ENCODE measurements at regions not wholly inside any gene's neighbourhood (a gene's known extent, or its start where the extent isn't known, plus 50 kb on each side); places are given as distances from the start of the nearest gene placed in this dataset.

DNA sequence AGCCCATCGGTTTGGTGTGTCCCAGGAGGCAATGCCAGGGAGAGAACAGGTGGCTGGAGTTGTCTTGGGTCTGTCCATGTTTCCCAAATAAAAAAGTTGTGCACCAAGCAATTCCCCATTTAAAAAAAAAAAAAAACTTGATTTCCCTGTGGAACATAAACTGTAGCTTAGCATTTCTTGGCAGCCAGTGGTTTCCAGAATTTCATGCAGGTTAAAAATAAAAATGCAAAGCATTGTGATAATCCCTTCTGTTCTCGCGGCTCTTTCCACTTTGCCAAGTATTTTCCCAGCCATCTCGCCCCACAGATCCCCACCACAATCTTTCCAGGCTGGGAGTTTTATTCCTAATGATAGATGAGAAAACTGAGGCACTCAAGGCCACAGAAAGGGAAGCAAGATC, 51.4 kb upstream of the MSX1 start:
- DNase-seq: no peak

DNA sequence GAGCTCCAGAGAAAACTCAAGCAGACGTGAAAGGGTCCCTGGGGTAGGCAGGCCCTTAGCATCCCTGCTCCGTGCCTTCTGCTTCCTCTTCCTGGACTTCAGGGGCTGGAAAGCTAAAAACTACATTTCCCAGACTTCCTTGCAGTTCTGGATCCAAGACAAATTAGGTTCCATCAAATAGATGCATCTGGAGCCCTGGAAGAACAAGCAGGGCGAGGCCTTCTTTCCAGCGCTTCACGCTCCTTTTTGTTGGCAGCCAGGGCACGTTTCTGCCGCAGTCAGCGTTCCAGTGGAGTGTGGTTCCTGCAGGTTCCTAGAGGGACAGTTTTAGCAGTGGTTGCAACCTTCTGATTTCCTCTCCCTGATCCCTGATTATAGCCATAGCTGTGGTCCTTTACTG, 53.6 kb upstream of the MSX1 start:
- DNase-seq: no peak

DNA sequence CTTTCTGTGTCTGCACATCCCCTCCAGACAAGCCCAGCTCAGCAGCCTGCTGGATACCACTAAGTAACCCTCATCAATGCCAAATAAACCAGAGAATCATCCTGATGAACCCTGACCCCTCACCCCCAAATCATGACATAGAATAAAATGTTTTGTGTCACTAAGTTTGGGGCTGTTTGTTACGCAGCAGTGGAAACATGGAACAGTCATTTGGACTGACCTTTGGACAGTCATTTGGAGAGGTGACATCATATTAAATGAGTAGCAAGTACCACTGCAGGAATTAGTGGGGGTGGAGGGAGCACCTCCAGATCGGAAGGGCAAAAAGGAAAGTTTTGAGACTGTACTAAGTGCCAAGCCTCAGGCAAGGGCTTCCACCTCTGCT, 55.6 kb upstream of the MSX1 start:
- no peak for DNase-seq

DNA sequence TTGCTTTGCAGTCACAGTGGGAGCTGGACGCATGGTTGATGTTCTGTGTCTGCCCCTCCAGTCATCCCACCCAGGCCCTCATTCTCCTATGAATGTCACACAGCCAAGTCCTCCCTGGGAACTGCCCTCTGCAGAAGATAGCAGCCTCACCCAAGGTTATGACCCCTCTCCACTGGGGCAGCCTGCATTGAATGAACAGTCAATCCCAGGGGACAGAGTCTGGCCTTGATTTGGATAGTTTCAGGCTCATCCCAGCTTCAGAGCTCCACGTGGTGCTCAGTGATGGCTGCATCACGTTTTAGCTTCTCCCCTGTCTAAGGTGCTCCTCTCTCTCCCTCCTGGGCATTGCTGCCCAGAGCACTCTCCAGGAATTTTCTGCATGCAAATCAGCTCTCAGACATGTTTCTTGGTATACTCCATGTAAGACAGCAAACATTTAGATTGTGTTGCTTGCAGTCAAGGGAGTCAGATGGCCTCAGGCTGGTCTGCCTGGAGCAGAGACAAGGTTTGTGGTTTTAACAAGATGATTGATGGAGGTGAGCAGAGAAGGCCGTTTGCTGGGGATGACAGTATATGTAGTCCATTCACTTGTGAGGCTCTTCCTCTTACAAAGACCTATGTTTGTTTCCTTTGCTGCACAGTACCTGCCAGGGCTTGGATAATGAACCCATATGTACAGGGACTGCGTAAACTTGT, 56.1 kb upstream of the MSX1 start:
- DNase-seq: no peak

DNA sequence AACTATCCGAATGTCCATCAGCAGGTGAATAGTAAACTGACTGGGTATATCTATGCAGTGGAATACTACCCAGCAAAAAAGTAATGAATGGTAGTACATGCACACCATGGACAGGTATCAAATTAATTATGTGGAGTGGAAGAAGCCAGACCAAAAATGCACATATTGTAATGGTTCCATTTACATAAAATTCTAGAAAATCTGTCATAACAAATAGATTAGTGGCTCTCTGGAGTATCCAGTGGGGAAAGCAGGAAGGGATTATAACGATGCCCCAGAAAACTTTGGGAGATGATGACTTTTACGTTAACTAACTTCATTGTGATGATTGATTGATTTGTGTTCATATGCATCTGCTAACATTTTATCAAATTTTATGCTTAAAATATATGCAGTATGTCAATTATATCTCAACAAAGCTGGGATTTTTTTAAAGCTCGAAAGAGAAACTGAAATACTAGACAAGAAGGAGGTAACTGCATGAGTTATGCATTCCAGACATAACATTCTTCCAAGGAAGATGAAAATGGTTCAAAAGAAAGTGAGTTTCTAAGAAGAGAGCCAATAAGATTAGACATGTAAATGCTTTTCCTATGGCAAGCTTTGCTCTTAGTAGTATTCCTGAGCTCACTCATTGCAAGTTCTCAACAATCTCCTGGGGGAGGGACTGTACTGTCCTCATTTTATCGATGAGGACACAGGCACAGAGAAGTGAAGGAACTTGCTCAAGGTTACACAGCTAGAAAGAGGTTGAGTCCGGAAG, 58.6 kb upstream of the MSX1 start:
- no peak for DNase-seq

DNA sequence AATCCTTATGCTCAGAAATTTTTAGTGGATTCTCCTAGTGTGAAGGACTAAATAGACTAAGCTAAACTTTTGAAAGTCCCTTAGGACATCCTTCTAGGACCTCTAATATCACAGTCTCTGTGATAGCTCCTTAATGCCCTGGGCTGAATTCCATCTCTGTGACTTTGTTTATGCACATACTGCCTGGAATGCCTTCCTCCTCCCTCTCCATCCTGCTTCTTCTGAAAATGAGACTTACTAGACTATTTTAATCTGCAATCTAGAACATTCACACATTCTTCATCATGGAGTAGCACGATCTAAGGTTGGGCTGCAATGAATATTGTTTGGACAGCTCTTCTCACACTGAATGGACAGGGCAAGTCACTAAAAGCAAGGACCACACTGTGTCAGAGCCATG, 65.0 kb upstream of the MSX1 start:
- DNase-seq: no peak

DNA sequence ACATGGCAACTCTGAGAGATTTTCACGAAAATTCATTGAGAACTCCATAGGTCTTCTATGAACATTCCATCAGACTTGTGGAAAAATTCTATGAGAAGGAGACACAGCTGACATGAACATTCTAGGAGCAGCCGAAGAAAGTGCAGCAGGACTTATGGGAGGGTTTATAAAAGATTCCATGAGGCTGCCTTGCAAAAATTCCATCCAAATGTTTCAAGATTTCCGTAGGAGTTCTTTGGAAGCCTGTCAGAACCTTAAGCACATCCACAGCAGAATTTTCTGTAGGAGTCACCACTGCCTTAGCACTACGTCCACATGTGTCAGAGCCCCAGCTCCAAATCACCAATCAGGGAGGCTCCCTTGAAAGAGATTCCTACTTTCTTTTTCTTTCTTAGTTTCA, 67.0 kb upstream of the MSX1 start:
- DNase-seq: no peak

DNA sequence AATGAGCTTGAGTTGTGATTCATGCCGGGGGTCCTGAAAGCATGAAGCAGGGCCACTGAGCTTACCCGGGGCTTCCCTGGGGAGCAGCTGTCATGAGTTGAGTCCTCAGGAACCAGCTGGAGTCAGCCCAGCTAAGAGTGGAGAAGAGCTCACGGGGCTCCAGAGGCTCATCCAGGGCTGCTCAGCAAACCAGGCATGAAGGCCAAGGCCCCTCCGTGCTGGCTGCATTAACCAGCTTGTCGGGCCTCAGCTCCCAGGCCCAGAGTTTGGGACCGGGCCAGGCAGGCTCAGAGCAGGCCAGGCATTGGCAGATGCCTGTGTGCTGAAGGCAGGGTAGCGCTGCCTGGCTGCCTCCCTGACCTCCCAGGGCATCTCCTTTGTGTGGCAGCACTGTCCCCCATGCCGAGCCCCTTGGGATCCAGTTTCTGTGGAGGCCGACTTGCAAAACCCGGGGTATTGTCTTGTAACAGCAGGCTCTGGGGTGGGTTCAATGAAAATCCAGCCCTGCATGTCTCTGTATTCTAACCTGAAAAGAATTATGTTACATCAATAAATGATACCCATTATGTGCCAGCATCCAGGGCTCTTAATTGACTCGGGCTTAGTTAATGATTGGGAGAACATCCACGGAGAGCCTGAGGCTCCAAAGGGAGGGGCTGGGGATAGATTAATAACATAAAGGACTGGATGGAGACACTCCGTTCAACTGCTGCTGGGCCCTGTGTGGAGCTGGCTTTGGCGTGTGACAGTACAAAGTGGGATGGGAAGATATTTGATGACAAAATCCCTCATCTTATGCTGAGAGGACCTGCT, 68.0 kb upstream of the MSX1 start:
- DNase-seq: no peak

DNA sequence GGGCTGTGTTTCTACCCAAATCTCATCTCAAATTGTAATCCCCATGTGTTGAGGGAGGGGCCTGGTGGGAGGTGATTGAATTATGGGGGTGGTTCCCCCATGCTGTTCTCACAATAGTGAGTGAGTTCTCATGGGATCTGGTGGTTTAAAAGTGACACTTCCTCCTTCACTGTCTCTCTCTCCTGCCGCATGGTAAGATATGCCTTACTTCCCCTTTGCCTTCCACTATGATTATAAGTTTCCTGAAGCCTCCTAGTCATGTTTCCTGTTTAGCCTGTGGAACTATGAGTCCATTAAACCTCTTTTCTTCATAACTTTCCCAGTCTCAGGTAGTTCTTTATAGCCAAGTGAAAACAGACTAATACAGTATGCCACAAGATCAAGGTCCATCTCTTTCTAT, 70.0 kb upstream of the MSX1 start:
- DNase-seq: no peak

DNA sequence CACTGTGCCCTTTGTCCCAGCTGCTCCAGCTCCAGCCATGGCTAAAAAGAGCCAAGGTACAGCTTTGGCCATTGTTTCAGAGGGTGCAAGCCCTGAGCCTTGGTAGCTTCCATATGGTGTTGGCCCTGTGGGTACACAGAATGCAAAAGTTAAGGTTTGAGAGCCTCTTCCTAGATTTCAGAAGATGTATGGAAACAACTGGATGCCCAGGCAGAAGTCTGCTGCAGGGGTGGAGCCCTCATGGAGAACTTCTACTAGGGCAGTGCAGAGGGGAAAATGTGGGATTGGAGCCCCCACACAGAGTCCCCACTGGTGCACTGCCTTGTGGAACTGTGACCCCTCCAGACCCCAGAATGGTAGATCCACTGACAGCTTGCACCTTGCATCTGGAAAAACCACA, 70.9 kb upstream of the MSX1 start:
- DNase-seq: no peak

DNA sequence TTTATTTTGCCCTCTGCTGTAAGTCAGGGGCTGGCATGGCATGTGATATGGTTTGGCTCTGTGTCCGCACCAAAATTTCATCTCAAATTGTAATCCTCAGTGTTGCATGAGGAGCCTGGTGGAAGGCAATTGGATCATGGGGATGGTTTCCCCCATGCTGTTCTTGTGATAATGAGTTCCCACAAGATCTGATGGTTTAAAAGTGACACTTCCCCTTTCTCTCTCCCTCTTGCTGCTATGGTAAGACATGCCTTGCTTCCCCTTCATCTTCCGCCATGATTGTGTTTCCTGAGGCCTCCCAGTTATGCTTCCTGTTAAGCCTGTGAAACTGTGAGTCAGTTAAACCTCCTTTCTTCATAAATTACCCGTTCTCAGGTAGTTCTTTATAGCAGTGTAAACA, 72.0 kb upstream of the MSX1 start:
- DNase-seq: no peak

DNA sequence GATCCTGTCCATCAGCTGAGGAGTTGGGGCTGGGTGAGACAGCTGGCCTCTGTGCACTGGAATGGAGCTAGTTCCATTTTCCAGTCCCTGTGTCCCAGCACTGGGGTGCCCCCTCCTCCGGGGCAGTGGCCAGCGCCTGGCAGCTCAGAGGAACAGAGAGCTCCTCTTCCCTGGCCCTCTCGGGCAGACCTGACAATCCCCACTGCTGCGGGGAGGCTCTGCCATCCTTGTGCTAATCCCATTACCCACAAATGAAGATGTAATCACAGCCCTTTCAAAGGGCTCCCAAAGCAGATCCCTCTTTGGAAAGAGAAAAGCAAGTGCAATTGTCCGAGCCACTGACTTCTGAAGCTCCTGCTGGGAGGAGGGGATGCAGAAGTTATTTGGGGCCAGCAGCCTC, 75.1 kb upstream of the MSX1 start:
- DNase-seq: no peak

DNA sequence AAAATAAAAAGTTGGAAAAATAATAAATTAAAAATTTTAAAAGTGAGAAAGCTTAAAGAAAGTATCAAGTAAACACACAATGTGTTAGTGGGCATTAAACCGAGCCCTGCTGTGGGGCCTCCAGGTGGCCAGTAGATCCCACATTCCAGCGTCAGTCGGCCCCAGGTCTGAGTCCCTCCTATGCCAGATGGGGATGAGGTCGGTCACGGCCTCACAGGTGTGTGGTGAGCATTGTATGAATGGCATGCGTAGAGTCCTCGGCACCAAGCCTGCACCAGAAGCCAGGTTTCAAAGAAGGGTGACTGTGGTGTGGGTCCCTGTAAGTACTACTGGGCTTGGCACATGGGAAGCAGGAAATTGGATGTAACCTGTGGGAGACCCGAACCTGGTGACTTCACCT, 75.6 kb upstream of the MSX1 start:
- DNase-seq: no peak

DNA sequence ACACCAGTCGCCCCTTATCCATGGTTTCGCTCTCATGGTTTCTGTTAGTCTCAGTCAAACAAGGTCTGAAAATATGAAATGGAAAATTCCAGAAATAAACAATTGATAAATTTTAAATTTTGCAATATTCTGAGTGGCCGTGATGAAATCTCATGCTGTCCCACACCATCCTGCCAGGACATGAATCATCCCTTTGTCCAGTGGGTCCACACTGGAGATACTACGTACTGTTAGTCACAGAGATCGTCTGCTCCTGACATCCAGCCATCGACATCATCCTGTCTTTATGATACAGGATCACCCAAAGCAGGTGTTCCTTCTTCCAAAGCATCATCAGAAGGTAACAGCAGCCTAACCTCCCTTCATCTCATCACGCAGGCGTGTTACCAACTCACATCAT, 76.5 kb upstream of the MSX1 start:
- no peak for DNase-seq

DNA sequence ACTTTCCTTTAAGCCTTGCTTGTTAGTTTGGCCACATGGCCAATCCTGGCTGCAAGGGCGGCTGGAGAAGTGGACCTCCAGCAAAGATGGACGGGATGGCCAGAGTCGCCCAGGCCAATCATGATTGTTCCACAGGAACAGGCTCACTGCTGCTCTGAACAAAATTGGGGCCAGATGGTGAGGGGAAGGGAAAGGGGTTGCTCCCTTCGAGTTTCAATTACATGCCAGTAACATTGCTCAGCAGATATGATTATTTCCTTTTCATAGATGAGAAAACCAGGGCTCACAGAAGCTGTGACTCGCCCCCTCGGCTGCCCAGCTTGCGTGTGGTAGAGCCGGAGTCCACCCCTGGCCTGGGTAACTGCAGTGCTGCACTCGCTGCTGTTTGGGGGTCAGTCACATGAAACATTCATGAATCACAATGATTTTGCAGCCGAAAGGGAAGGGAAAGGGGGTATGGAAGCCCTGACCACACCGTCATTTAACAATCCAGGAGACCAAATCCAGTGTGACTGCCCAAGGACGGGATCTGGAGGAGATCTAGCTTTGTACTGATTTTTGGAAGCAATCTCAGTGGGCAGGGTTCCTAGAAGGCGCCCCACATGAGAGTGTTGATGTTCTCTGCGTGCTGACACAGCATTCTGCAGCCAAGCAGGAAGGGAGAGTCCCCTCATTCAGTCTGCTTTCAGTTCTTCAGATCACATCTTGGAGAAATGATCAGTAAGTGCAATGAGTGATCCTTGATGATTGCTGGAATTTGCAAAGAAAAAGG, 77.3 kb upstream of the MSX1 start:
- DNase-seq: no peak

DNA sequence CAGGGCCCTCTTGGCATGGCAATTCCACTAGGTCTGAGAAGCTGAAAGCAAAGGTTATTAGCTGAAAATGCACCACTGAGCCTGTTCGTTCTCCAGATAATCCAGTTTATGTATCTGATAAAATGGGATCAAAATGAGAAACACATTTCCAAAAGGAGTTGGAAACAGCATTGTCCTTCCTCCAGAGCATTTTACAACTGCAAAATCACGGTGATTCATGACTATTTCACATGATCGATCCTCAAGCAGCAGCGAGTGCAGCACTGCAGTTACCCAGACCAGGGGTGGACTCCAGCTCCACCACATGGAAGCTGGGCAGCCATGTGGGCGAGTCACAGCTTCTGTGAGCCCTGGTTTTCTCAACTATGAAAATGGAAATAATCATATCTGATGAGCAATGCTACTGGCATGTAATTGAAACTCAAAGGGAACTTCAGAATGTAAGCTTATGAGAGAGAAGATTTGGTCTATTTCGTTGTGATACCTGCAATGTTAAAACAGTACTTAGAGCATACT, 78.7 kb upstream of the MSX1 start:
- no peak for DNase-seq

DNA sequence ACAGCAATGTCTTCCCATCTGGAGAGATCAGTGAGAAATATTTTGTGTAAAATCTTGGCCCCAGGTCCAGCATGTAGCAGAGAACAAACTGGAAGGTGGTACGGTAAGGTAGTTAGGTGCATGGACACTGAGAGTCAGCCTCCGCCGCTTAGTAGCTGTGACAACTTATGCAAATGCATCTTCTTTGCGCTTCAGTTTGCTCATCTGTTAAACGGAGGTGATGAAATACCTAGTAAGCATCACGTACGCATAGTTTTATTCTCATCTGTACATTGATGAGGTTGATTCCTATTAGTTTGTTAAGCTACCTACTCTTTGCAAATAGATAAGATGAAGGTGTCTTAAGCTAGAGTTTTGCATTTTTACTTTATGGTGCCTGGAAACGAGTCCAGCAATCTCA, 80.0 kb upstream of the MSX1 start:
- DNase-seq: no peak

DNA sequence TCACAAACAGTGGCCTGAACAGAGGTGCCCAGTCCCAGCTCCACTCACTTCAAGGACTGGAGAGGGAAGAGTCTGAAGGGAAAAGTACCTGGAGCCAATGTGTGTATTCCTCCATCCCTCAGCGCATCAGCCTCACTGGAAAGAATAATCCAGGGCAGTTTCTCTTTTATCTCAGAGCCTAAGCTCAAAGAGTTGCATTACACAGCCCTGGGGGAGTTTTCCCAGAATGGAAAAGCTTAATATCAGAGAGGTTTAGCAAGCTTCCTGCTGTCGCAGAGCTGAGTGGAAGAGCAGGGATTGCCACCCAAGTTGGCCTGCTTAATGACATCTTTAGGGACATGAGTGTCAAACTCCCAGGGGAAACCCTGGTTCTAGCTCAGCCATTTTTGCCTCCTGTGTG, 80.4 kb upstream of the MSX1 start:
- DNase-seq: no peak

DNA sequence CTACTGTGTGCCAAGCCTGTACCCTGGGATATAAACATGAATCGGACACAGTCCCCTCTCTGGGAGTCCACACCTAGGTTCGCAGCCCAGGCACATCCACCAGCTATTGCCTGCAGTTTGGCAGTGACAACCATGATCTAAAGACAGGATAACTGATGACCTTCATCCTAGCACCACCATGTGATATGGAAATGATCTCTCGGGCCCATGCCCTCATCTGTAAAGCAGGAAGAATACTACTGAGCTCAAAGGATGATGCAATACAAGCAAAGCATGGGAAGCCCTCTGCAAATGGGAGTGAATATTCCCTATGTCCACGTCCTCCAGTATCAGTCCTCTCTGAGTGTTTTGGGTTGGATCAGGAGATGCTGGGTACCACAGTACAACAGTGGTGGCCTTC, 80.9 kb upstream of the MSX1 start:
- no peak for DNase-seq

DNA sequence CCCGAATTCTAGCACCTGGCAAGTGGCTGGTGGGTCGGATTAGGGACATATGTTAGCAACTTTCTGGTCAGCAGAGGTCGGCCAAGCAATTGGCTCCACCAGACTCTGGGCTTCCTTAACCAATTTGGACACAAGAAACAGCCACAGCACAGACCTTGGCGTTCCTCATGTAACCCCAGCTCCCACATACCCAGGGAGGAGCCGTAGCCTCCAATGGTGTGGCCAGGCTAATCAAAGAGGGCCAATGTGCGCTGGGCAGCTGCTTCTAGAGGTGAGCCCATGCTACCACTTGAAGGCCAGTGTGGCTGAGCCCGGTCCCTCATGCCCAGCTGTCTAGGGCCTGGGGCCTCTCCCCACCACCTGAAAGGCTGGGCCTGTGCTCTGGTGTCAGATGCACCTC, 82.5 kb upstream of the MSX1 start:
- DNase-seq: no peak

DNA sequence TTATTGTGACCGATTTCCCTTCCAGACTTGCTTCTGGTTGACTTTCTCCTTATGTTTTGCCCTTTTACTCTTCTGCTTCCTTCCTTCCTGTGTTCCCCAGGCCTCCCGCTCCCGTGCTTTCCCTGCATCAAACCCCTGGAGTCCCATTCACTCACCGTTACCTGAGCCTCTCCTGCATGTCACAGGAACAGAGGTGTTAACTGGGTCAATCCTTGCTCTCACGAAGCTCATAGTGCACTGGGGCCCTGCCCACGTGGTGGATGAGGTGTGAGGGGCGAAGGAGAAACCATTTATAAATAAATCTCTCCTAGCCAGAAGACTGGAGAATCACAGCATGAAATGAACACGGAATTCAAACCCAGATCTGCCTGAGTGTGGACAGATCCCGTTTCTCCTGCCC, 83.1 kb upstream of the MSX1 start:
- DNase-seq: no peak

DNA sequence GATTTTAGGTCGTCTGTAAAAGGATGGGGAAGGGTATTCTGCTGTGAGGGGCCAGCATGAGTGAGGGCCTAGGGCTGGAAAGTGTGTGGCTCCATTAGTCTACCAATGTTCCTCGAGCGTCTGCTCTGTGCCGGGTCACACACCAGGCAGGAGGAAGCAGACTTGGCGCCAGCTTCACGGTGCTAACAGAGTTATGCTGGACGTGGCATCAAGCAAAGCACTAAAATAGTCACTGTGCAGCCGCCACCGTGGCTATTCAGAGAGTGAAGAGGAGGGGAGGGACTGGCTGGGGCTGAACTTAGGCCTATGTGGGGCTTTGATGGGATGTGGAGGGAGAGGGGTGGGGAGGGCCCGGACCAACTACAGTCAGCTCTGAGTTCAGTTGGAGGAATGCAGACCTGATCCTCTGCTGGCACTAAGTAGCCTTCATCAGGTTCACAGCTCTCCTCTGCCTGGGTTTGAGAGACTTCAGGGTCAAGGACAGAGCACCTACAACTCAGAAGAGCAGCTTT, 83.9 kb upstream of the MSX1 start:
- no peak for DNase-seq

DNA sequence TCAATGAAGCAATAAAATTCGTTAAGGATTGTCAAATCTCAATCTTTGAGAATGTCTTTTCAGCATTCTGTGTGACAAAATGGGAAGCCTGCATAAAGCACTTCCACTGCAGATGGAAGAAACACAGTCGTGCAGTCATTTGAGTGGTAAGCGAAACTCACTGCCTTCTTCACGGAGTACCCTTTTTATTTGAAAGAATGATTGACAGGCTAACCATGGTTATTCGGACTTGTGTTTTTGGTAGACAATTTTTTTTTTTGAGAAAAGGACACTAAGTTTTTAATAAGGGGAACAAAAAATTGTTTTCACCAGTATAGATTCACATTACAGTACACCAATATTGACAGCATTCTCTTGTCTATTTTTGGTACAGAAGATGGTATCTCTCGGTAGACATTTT, 86.9 kb upstream of the MSX1 start:
- DNase-seq: no peak
